MM.1S (cell line): ENCODE measurements at regions not wholly inside any gene's neighbourhood (a gene's known extent, or its start where the extent isn't known, plus 50 kb on each side); places are given as distances from the start of the nearest gene placed in this dataset.

Experiments
- EZH2 ChIP-seq: fragments of 300-600 bp; sonication (generic); optimal IDR thresholded peaks from 2 replicates; pipeline ENCODE3; 2017; ENCODE audit warnings: low read depth, mild to moderate bottlenecking, antibody characterized with exemption, low read length, mixed read lengths
- TF ChIP-seq, protein P1 (sequence below): fragments of 300-600 bp; sonication (generic); IDR thresholded peaks from 2 replicates; pipeline ENCODE4 v1.5.1; 2016; ENCODE audit warnings: antibody characterized with exemption, low read length, mixed read lengths

DNA sequence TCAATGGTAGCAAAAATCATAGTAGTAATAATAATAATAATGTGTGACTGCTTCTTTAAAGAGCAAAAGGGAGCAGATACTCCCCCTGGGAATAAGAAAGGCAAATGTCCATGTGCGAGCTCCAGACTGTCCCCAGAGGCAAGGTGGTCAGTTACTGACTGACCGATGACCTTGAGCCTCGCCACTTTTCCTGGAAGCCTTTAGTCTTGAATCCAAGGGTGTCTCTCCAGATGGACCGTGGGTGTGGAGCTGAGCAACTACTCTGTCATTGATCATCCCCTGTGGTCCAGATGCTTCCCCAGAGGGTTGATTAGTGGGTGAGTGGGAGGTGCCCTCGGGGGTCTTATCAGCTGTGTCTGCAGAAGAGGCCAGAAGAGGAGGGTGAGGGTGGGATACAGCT, 418.5 kb upstream of the TBX3 start:
- TF ChIP-seq, protein P1, sequence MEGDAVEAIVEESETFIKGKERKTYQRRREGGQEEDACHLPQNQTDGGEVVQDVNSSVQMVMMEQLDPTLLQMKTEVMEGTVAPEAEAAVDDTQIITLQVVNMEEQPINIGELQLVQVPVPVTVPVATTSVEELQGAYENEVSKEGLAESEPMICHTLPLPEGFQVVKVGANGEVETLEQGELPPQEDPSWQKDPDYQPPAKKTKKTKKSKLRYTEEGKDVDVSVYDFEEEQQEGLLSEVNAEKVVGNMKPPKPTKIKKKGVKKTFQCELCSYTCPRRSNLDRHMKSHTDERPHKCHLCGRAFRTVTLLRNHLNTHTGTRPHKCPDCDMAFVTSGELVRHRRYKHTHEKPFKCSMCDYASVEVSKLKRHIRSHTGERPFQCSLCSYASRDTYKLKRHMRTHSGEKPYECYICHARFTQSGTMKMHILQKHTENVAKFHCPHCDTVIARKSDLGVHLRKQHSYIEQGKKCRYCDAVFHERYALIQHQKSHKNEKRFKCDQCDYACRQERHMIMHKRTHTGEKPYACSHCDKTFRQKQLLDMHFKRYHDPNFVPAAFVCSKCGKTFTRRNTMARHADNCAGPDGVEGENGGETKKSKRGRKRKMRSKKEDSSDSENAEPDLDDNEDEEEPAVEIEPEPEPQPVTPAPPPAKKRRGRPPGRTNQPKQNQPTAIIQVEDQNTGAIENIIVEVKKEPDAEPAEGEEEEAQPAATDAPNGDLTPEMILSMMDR: no peak
- no peak for TF ChIP-seq EZH2
